Thyroid gland (tissue), 4 donors: ENCODE measurements at regions not wholly inside any gene's neighbourhood (a gene's known extent, or its start where the extent isn't known, plus 50 kb on each side); places are given as distances from the start of the nearest gene placed in this dataset.

Experiments used
- CTCF ChIP-seq, 6 experiments: fragments of 200-600 bp in 3 of 6; fragments of 450-650 bp in 3 of 6; sonication (generic) in 3 of 6; IDR thresholded peaks; one replicate each; pipeline ENCODE4 v1.5.1; 2016 to 2019; ENCODE audit warnings: antibody characterized with exemption in 6 of 6, mild to moderate bottlenecking in 2 of 6, inconsistent platforms in 1 of 6, moderate library complexity in 1 of 6
- POLR2A ChIP-seq, 2 donors: fragments of 450-650 bp; IDR thresholded peaks; one replicate each; pipeline ENCODE4 v1.6.1; 2017; ENCODE audit warnings: antibody characterized with exemption in 2 of 2, mild to moderate bottlenecking in 2 of 2, moderate library complexity in 1 of 2

- TF ChIP-seq POLR2A (IDR thresholded peaks at IDR 0.05) (no peak), CTCF (IDR thresholded peaks at IDR 0.05) (no peak)
Measured at GRCh38 chr4:23728971-23729370, 160.9 kb downstream of the PPARGC1A start.
